ENCODE measurements at regions not wholly inside any gene's neighbourhood (a gene's known extent, or its start where the extent isn't known, plus 50 kb on each side); places are given as distances from the start of the nearest gene placed in this dataset.

- DNase-seq (ENCODE audit: low read depth), result no peak
- no peak overlapping the region for H3K4me3 ChIP-seq (ENCODE audit: low read depth, low read length)
- TF ChIP-seq CTCF (IDR thresholded peaks at IDR 0.05; ENCODE audit: control insufficient read depth, extremely low read depth, insufficient read depth), result no peak
Observed at GRCh38 chr10:118838364-118838763, 83.6 kb upstream of the CACUL1 start.

GRCh38 chr10:118839348-118839747 is 84.6 kb upstream of the CACUL1 start:
- no peak for DNase-seq (ENCODE audit: low read depth)
- no peak overlapping the region for H3K4me3 ChIP-seq (ENCODE audit: low read depth, low read length)
- no peak for TF ChIP-seq CTCF (IDR thresholded peaks at IDR 0.05; ENCODE audit: control insufficient read depth, extremely low read depth, insufficient read depth)

- TF ChIP-seq CTCF (IDR thresholded peaks at IDR 0.05; ENCODE audit: control insufficient read depth, extremely low read depth, insufficient read depth), result no peak
- no peak for DNase-seq (ENCODE audit: low read depth)
- no peak overlapping the region for H3K4me3 ChIP-seq (ENCODE audit: low read depth, low read length)
Observed at GRCh38 chr10:118840071-118840775, 85.5 kb upstream of the CACUL1 start.

- no peak for TF ChIP-seq CTCF (IDR thresholded peaks at IDR 0.05; ENCODE audit: control insufficient read depth, extremely low read depth, insufficient read depth)
- no peak for DNase-seq (ENCODE audit: low read depth)
- H3K4me3 ChIP-seq (ENCODE audit: low read depth, low read length), result no peak overlapping the region
Observed at GRCh38 chr10:118840776-118841468, 86.2 kb upstream of the CACUL1 start.

GRCh38 chr10:118841881-118842605 is 87.3 kb upstream of the CACUL1 start:
- no peak for TF ChIP-seq CTCF (IDR thresholded peaks at IDR 0.05; ENCODE audit: control insufficient read depth, extremely low read depth, insufficient read depth)
- H3K4me3 ChIP-seq (ENCODE audit: low read depth, low read length), result no peak overlapping the region
- no peak for DNase-seq (ENCODE audit: low read depth)

- H3K4me3 ChIP-seq (ENCODE audit: low read depth, low read length), result no peak overlapping the region
Observed at GRCh38 chr10:118842843-118843624, 88.3 kb upstream of the CACUL1 start.

More at GRCh38 chr10:118842843-118843624, 88.3 kb upstream of the CACUL1 start:
- DNase-seq (ENCODE audit: low read depth), result no peak
- no peak for TF ChIP-seq CTCF (IDR thresholded peaks at IDR 0.05; ENCODE audit: control insufficient read depth, extremely low read depth, insufficient read depth)

Data from LNCaP clone FGC (cell line).